H1 (cell line): ENCODE measurements at regions not wholly inside any gene's neighbourhood (a gene's known extent, or its start where the extent isn't known, plus 50 kb on each side); places are given as distances from the start of the nearest gene placed in this dataset.

Experiments used
- CHD7 ChIP-seq: fragments of 300-600 bp; sonication (generic); IDR thresholded peaks from 2 replicates; pipeline ENCODE4 v1.7.1; 2012; ENCODE audit warnings: low read length, moderate library complexity, mild to moderate bottlenecking, inconsistent platforms; ENCODE audit not compliant: insufficient replicate concordance
- CTCF ChIP-seq, 3 experiments: IDR thresholded peaks; 1 replicate in 2 of 3; 2 replicates in 1 of 3; pipeline versions ENCODE4 v1.5.1 to v1.6.1; 2011; ENCODE audit warnings: low read length in 3 of 3, mild to moderate bottlenecking in 3 of 3, inconsistent platforms in 2 of 3, low read depth in 1 of 3, moderate library complexity in 1 of 3; ENCODE audit not compliant: insufficient read depth in 1 of 3; ENCODE audit errors: control extremely low read depth in 1 of 3
- HDAC2 ChIP-seq, 2 experiments: fragments of 300-600 bp in 1 of 2; sonication (generic) in 1 of 2; IDR thresholded peaks; 2 replicates each; pipeline ENCODE4 v1.6.1; 2011 to 2012; ENCODE audit warnings: low read depth in 2 of 2, low read length in 2 of 2, mild to moderate bottlenecking in 2 of 2, moderate library complexity in 2 of 2, borderline replicate concordance in 1 of 2, inconsistent platforms in 1 of 2
- JUN ChIP-seq: IDR thresholded peaks from 2 replicates; pipeline ENCODE4 v1.6.1; 2011; ENCODE audit warnings: low read depth, mild to moderate bottlenecking, improper control_type of control experiment, low read length
- RBBP5 ChIP-seq: IDR thresholded peaks from 2 replicates; pipeline ENCODE4 v1.7.1; 2012; ENCODE audit warnings: low read depth, mild to moderate bottlenecking, inconsistent platforms, low read length, moderate library complexity, borderline replicate concordance
- SRF ChIP-seq: IDR thresholded peaks from 2 replicates; pipeline ENCODE4 v1.6.1; 2011; ENCODE audit warnings: mild to moderate bottlenecking, low read depth, low read length, moderate library complexity
- TBP ChIP-seq: IDR thresholded peaks from 2 replicates; pipeline ENCODE4 v1.6.1; 2011; ENCODE audit warnings: low read depth, low read length, improper control_type of control experiment

- TF ChIP-seq CTCF (IDR thresholded peaks at IDR 0.05; ENCODE audit: control extremely low read depth in 1 of 3, insufficient read depth in 1 of 3, low read depth in 1 of 3, low read length in 3 of 3) (no peak), RBBP5 (no peak), JUN (no peak), HDAC2 (IDR thresholded peaks at IDR 0.05; ENCODE audit: borderline replicate concordance in 1 of 2, low read depth in 2 of 2, low read length in 2 of 2) (no peak), CHD7 (no peak), TBP (no peak), SRF (no peak)
Measured at GRCh38 chr5:68843624-68844364, 250.0 kb upstream of the SLC30A5 start (continued).
